ENCODE measurements at regions not wholly inside any gene's neighbourhood (a gene's known extent, or its start where the extent isn't known, plus 50 kb on each side); places are given as distances from the start of the nearest gene placed in this dataset.
"Not testable (repeated sequence)": the region's sequence is repeated elsewhere in the genome, so short reads cannot be mapped to it uniquely, and the experiment has no call there.

DNA sequence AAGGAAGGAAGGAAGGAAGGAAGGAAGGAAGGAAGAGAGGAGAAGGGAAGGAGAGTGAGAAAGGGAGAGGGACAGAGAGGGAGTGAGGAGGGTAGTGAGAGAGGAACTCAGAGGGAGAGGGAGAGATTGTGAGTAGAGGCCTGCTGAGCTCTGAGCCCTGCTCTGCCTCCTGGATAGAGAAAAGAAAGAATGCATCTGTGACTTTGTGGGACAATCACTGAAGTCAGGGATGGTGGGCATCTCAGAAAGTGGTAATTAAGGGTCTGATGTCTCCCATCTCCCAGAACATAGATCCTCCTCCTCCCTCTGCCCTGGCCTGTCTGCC lies 142.9 kb upstream of the BANK1 start:
- no peak for DNase-seq (ENCODE audit: low read depth)
- POLR2A ChIA-PET, result no interaction called here
- no peak overlapping the region for H3K4me3 ChIP-seq (ENCODE audit: low read depth, low read length)
- H3K27me3 ChIP-seq (ENCODE audit: control insufficient read depth, insufficient read depth, low read length), result no peaks in the 10 kb centered on the region
- CTCF ChIA-PET, result interaction anchor here (1.2 kb wide), 1 partner anchor 17 kb away, joined by 3 read pairs; no protein-coding TSS in a partner anchor
- H3K36me3 ChIP-seq (ENCODE audit: control insufficient read depth, insufficient read depth, low read length), result no peaks in the 10 kb centered on the region
- TF ChIP-seq, protein P1, sequence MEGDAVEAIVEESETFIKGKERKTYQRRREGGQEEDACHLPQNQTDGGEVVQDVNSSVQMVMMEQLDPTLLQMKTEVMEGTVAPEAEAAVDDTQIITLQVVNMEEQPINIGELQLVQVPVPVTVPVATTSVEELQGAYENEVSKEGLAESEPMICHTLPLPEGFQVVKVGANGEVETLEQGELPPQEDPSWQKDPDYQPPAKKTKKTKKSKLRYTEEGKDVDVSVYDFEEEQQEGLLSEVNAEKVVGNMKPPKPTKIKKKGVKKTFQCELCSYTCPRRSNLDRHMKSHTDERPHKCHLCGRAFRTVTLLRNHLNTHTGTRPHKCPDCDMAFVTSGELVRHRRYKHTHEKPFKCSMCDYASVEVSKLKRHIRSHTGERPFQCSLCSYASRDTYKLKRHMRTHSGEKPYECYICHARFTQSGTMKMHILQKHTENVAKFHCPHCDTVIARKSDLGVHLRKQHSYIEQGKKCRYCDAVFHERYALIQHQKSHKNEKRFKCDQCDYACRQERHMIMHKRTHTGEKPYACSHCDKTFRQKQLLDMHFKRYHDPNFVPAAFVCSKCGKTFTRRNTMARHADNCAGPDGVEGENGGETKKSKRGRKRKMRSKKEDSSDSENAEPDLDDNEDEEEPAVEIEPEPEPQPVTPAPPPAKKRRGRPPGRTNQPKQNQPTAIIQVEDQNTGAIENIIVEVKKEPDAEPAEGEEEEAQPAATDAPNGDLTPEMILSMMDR (IDR thresholded peaks at IDR 0.05; ENCODE audit: insufficient read depth, low read depth, low read length), result no peak

DNA sequence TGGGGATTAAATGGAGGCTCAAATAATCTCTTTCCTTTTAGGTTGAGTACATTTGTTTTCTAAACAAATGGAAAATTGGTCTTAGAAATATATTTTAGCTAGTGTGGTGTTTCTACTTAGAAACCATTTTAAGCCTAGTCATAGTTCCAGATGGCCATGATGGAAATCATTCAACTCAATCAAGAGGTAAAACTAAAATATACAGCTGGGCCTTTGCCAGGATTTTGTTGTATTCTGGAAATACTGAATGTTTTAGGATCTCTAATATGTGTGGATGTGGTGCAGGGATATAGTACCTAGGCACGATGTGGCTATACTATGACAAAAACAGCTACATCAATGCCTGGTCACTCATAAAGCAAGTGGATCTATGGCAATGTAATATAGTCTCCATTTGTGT lies 146.0 kb upstream of the BANK1 start:
- Histone ChIP-seq H3K27me3 (ENCODE audit: control insufficient read depth, insufficient read depth, low read length) (no peaks in the 10 kb centered on the region), H3K36me3 (ENCODE audit: control insufficient read depth, insufficient read depth, low read length) (no peaks in the 10 kb centered on the region), H3K4me3 (ENCODE audit: low read depth, low read length) (no peak overlapping the region)
- TF ChIP-seq, protein P1 (IDR thresholded peaks at IDR 0.05; ENCODE audit: insufficient read depth, low read depth, low read length), result no peak
- ChIA-PET CTCF (no interaction called here), POLR2A (no interaction called here)
- DNase-seq (ENCODE audit: low read depth), result no peak

DNA sequence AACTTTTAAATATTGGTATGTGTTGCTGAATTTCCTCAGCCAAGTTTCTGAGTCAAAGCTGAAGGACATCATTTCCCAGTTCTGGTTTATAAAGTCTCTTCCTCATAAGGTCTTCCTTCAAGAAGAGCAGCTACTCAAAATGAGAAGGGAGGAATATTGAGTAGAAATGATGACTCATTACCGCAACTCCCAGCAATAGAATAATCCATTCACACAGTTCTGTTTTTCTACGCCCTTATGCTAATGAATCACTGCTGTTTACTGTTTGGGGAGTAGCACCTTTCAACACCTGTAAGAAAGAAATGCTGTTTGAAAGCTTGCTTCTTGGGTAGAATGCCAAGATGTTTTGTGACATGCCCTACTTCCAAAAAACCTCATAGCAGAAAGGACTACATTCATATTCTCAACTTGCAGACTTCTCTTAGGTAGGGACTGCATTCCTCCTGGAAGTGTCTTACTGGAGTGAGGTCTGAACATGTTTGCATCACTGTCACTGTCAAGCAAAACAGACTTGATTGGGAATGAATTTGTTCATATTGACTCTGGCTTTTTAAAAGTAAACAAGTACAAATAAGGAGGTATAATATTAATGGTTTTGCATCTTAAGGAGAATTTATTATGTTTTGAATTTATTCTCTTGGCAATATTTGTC lies 147.2 kb upstream of the BANK1 start:
- CTCF ChIA-PET, result no interaction called here
- POLR2A ChIA-PET, result no interaction called here
- H3K36me3 ChIP-seq (ENCODE audit: control insufficient read depth, insufficient read depth, low read length), result no peaks in the 10 kb centered on the region
- no peak for DNase-seq (ENCODE audit: low read depth)
- TF ChIP-seq, protein P1 (IDR thresholded peaks at IDR 0.05; ENCODE audit: insufficient read depth, low read depth, low read length), result no peak
- H3K4me3 ChIP-seq (ENCODE audit: low read depth, low read length), result no peak overlapping the region
- H3K27me3 ChIP-seq (ENCODE audit: control insufficient read depth, insufficient read depth, low read length), result no peaks in the 10 kb centered on the region

DNA sequence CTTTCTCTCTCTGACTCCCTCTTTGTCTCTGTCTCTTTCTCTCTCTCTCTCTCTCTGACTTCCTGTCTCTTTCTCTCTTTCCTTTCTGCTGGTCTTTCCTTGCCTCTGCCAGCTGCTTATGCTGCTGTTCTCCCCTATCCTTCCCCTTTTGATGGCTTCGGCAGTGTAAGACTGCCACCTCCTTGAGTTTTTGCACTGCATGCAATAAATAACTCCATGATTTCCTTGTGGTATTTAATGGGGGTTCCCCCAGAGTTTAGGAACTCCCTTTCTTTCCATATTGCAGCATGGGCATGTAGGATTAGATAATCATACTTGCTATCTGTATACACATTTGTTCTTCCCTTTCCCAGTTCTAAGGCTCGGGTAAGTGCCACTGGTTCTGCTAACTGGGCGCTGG lies 157.8 kb upstream of the BANK1 start:
- CTCF ChIA-PET; H3K4me3 ChIP-seq (ENCODE audit: low read depth, low read length); H3K27me3 ChIP-seq (ENCODE audit: control insufficient read depth, insufficient read depth, low read length); H3K36me3 ChIP-seq (ENCODE audit: control insufficient read depth, insufficient read depth, low read length); POLR2A ChIA-PET; DNase-seq (ENCODE audit: low read depth): not testable (repeated sequence)

DNA sequence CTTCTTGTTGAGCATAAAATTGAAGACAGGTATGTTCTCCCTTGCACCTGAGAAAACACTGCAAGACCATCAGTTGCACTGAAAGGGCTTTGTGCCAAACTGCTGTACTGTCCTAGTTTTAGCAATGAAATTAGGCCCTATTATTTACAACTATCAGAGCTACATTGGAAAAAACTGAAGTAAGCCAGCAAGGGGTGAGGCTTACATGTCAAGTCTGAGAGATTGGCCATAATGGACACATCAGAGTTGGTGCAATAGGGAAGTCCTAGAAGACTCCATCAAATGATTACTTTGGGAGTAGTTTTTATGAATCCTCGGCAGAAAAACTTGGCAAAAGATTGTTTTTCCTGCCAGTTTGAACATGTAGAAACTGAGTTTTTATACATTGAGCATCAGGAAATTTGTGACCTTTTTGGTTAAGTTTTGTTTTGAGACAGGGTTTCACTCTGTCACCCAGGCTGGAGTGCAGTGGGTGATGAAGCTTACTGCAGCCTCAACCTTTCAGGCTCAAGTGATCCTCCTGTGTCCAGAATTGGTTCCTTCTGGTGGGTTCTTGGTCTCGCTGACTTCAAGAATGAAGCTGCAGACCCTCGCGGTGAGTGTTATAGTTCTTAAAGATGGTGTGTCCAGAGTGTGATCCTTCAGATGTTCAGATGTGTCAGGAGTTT lies 160.1 kb upstream of the BANK1 start:
- ChIA-PET CTCF (interaction anchor here (1.0 kb wide), 1 partner anchor 18 kb away, joined by 3 read pairs; no protein-coding TSS in a partner anchor), POLR2A (no interaction called here)
- Histone ChIP-seq H3K27me3 (ENCODE audit: control insufficient read depth, insufficient read depth, low read length) (no peaks in the 10 kb centered on the region), H3K4me3 (ENCODE audit: low read depth, low read length) (no peak overlapping the region), H3K36me3 (ENCODE audit: control insufficient read depth, insufficient read depth, low read length) (no peaks in the 10 kb centered on the region)
- no peak for DNase-seq (ENCODE audit: low read depth)
- TF ChIP-seq, protein P1 (IDR thresholded peaks at IDR 0.05; ENCODE audit: insufficient read depth, low read depth, low read length), result no peak

DNA sequence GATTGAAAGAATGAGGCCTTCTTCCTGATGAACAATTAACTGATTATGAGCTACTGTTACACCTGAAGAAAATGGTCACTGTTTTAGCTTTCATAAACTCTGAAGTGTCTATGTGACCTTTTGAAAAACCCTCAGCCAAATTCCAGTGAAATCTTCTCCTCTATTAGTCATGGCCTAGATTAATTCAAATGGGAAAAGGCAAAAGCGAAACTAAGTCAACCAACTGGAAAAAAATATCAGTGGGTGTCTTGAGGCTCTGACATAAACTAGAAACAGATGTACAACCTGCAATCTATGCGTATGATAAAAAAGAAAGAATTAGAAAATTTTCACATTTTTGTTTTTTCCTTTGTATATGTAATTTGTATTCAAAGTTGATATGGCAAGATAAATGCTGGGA lies 169.4 kb upstream of the BANK1 start:
- TF ChIP-seq, protein P1 (IDR thresholded peaks at IDR 0.05; ENCODE audit: insufficient read depth, low read depth, low read length), result no peak
- no peak overlapping the region for H3K4me3 ChIP-seq (ENCODE audit: low read depth, low read length)
- CTCF ChIA-PET, result no interaction called here
- H3K27me3 ChIP-seq (ENCODE audit: control insufficient read depth, insufficient read depth, low read length), result no peaks in the 10 kb centered on the region
- POLR2A ChIA-PET, result no interaction called here
- H3K36me3 ChIP-seq (ENCODE audit: control insufficient read depth, insufficient read depth, low read length), result no peaks in the 10 kb centered on the region
- peak; percentile 37 for DNase-seq (ENCODE audit: low read depth)
